HCT116 (cell line): ENCODE measurements at regions not wholly inside any gene's neighbourhood (a gene's known extent, or its start where the extent isn't known, plus 50 kb on each side); places are given as distances from the start of the nearest gene placed in this dataset.

Source experiments
- CBX3 ChIP-seq: IDR thresholded peaks from 2 replicates; pipeline ENCODE4 v1.6.1; 2012; ENCODE audit warnings: low read depth
- CEBPB ChIP-seq: IDR thresholded peaks from 2 replicates; pipeline ENCODE4 v1.6.1; 2012; ENCODE audit warnings: low read depth
- EGR1 ChIP-seq: IDR thresholded peaks from 2 replicates; pipeline ENCODE4 v1.6.1; 2012; ENCODE audit warnings: low read depth
- EZH2 ChIP-seq: fragments of 200-600 bp; sonication (generic); IDR thresholded peaks from 2 replicates; pipeline ENCODE4 v1.6.1; 2017; ENCODE audit warnings: antibody characterized with exemption, mixed run types
- EZH2phosphoT487 ChIP-seq: fragments of 200-600 bp; IDR thresholded peaks from 2 replicates; pipeline ENCODE4 v1.6.1; 2018; ENCODE audit warnings: antibody characterized with exemption, borderline replicate concordance
- POLR2A ChIP-seq: IDR thresholded peaks from 2 replicates; pipeline ENCODE4 v1.7.0; 2011; ENCODE audit warnings: borderline replicate concordance; ENCODE audit not compliant: insufficient read depth, insufficient read length; ENCODE audit errors: extremely low read depth
- POLR2AphosphoS5 ChIP-seq: IDR thresholded peaks from 2 replicates; pipeline ENCODE4 v1.6.1; 2011; ENCODE audit warnings: mild to moderate bottlenecking, low read depth, low read length, moderate library complexity
- SIN3A ChIP-seq: IDR thresholded peaks from 2 replicates; pipeline ENCODE4 v1.6.1; 2012; ENCODE audit warnings: low read depth
- TCF7L2 ChIP-seq: IDR thresholded peaks from 2 replicates; pipeline ENCODE4 v1.7.0; 2011; ENCODE audit warnings: borderline replicate concordance, inconsistent platforms; ENCODE audit not compliant: insufficient read depth, insufficient read length; ENCODE audit errors: extremely low read depth
- ZNF274 ChIP-seq: fragments of 200-500 bp; sonication (Bioruptor generic); IDR thresholded peaks from 2 replicates; pipeline ENCODE4 v1.6.1; 2014; ENCODE audit warnings: mild to moderate bottlenecking, low read depth, low read length, inconsistent platforms
- TF ChIP-seq, protein P1 (sequence below), 3 experiments: fragments of 200-600 bp in 1 of 3; sonication (generic) in 1 of 3; IDR thresholded peaks in 2 of 3; conservative IDR thresholded peaks in 1 of 3; 2 replicates each; pipeline ENCODE4 v1.5.1; 2012 to 2017; ENCODE audit warnings: low read depth in 2 of 3, low read length in 2 of 3, antibody characterized with exemption in 1 of 3, borderline replicate concordance in 1 of 3, control low read depth in 1 of 3, mild to moderate bottlenecking in 1 of 3, mixed read lengths in 1 of 3, mixed run types in 1 of 3, moderate library complexity in 1 of 3; ENCODE audit not compliant: insufficient read depth in 1 of 3
- TF ChIP-seq, protein P2 (sequence below): IDR thresholded peaks from 2 replicates; pipeline ENCODE4 v1.6.1; 2012

DNA sequence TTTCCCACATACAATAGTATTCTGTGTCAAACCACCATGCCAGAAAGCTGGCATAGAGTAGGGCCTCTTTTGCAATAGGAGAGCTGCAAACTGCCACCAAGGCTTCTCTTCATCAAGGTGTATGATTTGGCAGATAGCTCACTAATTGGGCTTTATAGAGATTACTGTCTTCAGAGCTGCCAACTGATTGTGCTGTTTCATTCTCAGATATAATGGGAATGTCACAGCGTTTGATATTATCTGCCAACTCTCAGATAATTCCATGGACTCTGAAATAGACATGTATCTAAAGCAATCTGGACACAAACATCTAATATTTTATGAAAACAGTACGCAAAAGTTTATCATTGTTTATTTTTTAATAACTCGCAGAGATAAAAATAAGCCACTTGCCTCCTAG lies 1289.1 kb downstream of the STIM2 start:
- TF ChIP-seq POLR2AphosphoS5 (no peak), EGR1 (no peak), CBX3 (no peak), EZH2phosphoT487 (no peak), TCF7L2 (no peak), POLR2A (no peak), EZH2 (no peak), CEBPB (no peak), SIN3A (no peak), ZNF274 (no peak)
- TF ChIP-seq, protein P1, sequence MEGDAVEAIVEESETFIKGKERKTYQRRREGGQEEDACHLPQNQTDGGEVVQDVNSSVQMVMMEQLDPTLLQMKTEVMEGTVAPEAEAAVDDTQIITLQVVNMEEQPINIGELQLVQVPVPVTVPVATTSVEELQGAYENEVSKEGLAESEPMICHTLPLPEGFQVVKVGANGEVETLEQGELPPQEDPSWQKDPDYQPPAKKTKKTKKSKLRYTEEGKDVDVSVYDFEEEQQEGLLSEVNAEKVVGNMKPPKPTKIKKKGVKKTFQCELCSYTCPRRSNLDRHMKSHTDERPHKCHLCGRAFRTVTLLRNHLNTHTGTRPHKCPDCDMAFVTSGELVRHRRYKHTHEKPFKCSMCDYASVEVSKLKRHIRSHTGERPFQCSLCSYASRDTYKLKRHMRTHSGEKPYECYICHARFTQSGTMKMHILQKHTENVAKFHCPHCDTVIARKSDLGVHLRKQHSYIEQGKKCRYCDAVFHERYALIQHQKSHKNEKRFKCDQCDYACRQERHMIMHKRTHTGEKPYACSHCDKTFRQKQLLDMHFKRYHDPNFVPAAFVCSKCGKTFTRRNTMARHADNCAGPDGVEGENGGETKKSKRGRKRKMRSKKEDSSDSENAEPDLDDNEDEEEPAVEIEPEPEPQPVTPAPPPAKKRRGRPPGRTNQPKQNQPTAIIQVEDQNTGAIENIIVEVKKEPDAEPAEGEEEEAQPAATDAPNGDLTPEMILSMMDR (IDR thresholded peaks at IDR 0.05 in 2 of 3, conservative IDR thresholded peaks at IDR 0.05 in 1 of 3; ENCODE audit: borderline replicate concordance in 1 of 3, insufficient read depth in 1 of 3, low read depth in 2 of 3, low read length in 2 of 3), result no peak
- TF ChIP-seq, protein P2, sequence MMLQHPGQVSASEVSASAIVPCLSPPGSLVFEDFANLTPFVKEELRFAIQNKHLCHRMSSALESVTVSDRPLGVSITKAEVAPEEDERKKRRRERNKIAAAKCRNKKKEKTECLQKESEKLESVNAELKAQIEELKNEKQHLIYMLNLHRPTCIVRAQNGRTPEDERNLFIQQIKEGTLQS, result no peak
